NCI-H460 (cell line): ENCODE measurements at regions not wholly inside any gene's neighbourhood (a gene's known extent, or its start where the extent isn't known, plus 50 kb on each side); places are given as distances from the start of the nearest gene placed in this dataset.
"Not testable (repeated sequence)": the region's sequence is repeated elsewhere in the genome, so short reads cannot be mapped to it uniquely, and the experiment has no call there.

ENCODE experiments used
- DNase-seq: peaks from one replicate; pipeline ENCODE4 v3.0.0-alpha.2; 2016; ENCODE audit warnings: low read depth; ENCODE audit errors: extremely low read depth

GRCh38 chr3:159501029-159501428 is 487.6 kb upstream of the IL12A start:
- no peak for DNase-seq

GRCh38 chr3:159502986-159503385 is 485.6 kb upstream of the IL12A start:
- DNase-seq: no peak

GRCh38 chr3:159510988-159511387 is 477.6 kb upstream of the IL12A start:
- DNase-seq: not testable (repeated sequence)

- DNase-seq: no peak
Observed at GRCh38 chr3:159513444-159513843, 475.2 kb upstream of the IL12A start.

- no peak for DNase-seq
Observed at GRCh38 chr3:159513867-159514380, 474.7 kb upstream of the IL12A start.

GRCh38 chr3:159517105-159517504 is 471.5 kb upstream of the IL12A start:
- DNase-seq: no peak

- no peak for DNase-seq
Observed at GRCh38 chr3:159520638-159521037, 468.0 kb upstream of the IL12A start.

- no peak for DNase-seq
Observed at GRCh38 chr3:159522276-159522675, 466.4 kb upstream of the IL12A start.

- DNase-seq: no peak
Observed at GRCh38 chr3:159528251-159528895, 460.3 kb upstream of the IL12A start.

GRCh38 chr3:159532577-159532976 is 456.1 kb upstream of the IL12A start:
- no peak for DNase-seq

GRCh38 chr3:159534496-159534895 is 454.1 kb upstream of the IL12A start:
- no peak for DNase-seq

GRCh38 chr3:159536876-159537275 is 451.8 kb upstream of the IL12A start:
- no peak for DNase-seq

- no peak for DNase-seq
Observed at GRCh38 chr3:159538507-159538906, 450.1 kb upstream of the IL12A start.

GRCh38 chr3:159540882-159541495 is 447.6 kb upstream of the IL12A start:
- no peak for DNase-seq

GRCh38 chr3:159548675-159549335 is 439.8 kb upstream of the IL12A start:
- DNase-seq: no peak

- DNase-seq: no peak
Observed at GRCh38 chr3:159555205-159555604, 433.4 kb upstream of the IL12A start.

GRCh38 chr3:159559771-159560170 is 428.9 kb upstream of the IL12A start:
- DNase-seq: no peak

GRCh38 chr3:159560214-159560979 is 428.2 kb upstream of the IL12A start:
- DNase-seq: no peak

GRCh38 chr3:159565313-159565712 is 423.3 kb upstream of the IL12A start:
- no peak for DNase-seq

- no peak for DNase-seq
Observed at GRCh38 chr3:159583662-159584061, 405.0 kb upstream of the IL12A start.

GRCh38 chr3:159584421-159584820 is 404.2 kb upstream of the IL12A start:
- no peak for DNase-seq
